Stimulated activated CD4-positive, alpha-beta T cell treated with anti-CD3 and anti-CD28 coated beads, Interleukin-1b, Interleukin-23, amount 100 ng/mL, for 48 hours (primary cell): ENCODE measurements at regions not wholly inside any gene's neighbourhood (a gene's known extent, or its start where the extent isn't known, plus 50 kb on each side); places are given as distances from the start of the nearest gene placed in this dataset.

Source experiments
- DNase-seq: peaks from one replicate; pipeline ENCODE4 v3.0.0-alpha.2; 2020

DNA sequence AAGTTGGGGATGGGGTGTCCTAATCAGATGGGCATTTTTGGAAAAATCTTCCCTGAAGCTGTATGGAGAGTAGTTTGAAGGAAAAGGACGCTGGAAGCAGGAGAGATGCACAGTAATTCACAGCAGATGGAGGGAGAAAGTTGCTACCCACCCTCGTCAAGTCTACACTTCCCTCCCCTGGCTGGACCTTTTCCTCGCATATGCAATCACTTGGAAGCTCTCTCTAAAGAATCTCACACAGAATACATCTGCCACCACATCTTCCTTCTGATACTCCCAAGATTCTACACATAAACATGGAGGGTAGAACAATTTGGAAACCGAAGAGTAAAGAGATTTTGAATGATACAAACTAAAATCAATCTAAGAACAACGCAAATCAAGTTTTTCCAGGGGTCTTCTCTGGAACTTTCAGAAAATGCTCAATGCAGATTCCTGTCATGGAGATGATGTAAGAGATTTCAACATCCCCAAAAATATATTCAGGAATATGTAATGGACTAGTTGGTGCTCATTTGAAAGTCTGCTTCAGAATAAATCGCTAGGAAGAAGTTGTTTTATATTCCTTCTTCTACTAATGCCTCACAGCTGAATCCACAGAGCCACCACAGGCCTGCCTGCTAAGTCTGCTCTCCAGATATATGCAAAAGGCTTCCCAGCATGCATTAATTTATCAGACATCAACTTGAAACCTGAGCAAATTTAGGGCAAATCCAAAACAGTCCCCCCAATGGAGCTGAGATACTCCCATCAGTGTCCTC, 291.5 kb downstream of the LRATD1 start:
- no peak for DNase-seq

DNA sequence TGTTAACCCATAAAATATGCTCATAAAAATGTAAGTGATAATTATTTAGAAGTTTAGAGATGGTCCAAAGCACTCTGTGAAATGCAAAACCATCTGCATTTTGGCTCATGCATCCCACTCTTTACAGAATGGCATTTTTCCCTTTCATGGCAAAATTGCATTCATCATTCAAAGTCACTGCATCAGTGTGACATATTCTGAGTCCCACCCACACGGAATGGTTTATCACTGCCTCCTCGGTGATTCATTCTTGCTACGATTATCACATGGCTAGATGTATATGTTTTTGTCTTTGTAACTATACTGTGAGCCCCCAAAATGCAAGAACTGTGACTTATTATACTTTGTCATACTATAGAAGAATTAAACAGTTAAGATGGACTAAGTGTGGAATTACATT, 293.0 kb downstream of the LRATD1 start:
- no peak for DNase-seq

DNA sequence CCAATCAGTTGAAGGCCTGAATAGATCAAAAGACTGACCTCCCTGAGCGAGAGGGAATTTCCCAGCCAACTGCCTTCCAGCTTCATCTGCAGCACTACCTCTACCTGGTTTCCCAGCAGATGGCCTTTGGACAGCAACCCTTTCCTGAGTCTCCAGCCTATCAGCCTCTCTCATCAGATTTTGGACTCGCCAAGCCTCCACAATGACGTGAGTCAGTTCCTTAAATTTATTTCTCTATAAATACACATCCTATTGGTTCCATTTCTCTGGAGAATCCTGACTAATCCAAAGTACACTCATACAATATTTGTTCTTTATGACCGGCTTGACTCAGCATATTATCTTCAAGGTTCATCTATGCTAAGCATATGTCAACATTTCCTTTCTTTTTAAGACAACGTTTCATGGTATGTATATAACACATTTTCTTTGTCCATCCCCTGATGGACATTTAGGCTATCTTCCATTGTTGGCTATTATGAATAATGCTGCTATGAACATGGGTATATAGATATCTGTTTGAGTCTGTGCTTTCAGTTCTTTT, 294.6 kb downstream of the LRATD1 start:
- no peak for DNase-seq

GRCh38 chr2:14928056-14928455, 295.5 kb downstream of the LRATD1 start:
- DNase-seq: no peak

DNA sequence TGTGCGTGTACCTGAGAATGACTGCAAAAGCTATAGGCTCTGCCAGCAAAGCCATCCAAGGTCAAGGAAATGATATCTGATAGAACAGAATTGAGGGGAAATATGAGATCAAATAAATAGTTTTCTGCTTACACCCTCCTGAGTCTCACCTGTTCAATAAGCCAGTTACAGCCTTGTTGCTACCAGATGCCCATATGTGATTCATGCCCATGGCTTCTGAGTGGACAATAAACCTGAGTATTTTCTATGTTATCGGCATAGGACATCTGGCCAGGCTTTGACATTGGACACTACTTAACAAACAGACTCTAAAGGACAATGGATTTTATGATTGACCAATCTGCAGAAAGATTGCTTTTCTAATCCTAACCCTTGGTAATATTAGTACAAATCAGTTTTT, 297.9 kb downstream of the LRATD1 start:
- no peak for DNase-seq

GRCh38 chr2:14932285-14932684, 299.8 kb downstream of the LRATD1 start:
- DNase-seq: no peak

DNA sequence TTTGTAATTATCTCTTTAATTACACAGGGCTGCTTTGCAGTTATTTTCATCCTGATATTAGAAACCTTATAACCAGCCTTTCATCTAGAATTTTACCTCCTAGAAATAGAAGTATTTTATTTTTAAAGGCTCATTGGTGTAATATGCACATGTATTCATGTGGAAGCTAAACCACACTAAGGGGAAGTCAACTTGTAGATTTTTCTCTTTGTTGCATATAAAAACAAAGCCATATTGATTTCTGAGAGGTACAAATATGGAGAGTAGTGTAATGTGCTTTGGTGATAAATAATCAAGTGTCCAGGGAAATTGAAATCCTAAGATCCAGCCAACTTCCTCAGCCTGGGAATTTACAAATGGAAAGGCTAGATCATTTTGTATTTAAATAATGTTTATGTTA, 301.2 kb downstream of the LRATD1 start:
- DNase-seq: no peak

DNA sequence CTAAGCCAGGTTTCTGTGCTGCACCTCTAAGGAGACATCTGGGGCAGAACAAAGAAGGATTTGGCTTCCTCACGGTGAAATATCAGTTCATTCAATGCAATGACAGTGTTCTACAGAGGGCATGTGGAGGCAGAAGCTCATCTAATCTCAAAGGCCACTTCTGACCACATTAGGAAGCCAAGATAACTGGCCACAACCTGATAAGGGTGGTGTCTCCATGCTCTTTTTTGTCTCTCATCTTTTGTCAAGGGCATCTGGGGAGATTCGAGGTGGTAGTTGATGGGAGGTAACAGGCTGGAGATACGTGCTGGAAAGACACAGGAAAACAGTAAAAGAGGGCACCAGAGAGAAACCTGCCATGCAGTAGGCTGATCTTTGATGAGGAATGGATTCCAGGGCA, 303.9 kb downstream of the LRATD1 start:
- no peak for DNase-seq

GRCh38 chr2:14937336-14937735, 304.8 kb downstream of the LRATD1 start:
- DNase-seq: no peak

DNA sequence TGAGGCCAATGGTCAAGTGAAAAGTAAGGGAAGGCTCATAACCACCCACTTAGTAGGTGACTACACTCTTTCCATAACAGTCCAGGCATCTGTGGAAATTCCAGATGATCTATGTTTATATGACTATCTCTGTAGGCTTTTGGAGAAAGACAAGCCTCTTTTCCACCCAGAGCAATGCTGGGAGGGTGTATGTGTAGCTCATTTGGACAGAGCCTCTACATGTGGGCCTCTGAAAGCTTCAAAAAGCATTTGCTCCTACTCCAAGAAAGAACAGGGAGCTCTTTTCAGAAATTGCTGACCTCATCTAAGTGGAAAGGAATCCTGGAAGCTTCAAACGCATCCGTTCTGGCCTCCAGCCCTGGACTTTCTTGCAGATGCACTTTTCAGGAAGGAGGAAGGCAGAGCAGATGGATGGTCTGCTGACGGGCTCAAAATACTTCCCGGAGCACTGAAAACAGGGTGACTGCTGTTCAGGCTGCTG, 308.7 kb downstream of the LRATD1 start:
- DNase-seq: no peak

DNA sequence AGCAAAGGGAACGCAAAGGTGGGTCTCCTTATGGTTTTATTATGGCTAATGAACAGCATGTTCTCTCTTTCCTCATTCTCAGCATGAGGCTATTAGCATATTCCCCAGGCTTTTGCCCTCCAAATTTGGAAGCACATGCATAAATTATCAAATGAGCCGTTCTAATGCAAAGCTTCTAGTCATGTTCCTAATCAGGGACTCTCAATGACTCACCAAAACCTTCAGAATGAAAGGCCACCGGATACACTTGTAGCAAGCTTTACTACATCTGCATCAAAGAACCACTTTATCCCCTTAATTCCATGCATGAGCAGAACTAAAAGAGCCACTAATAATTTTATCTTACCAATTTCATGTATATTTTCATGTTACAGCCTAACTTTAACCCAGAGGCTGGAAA, 310.5 kb downstream of the LRATD1 start:
- no peak for DNase-seq

- no peak for DNase-seq
These were observed 312.2 kb downstream of the LRATD1 start for GRCh38 chr2:14944562-14945346.

GRCh38 chr2:14951569-14952285, 319.2 kb downstream of the LRATD1 start:
- DNase-seq: no peak

GRCh38 chr2:14952400-14952963, 320.0 kb downstream of the LRATD1 start:
- no peak for DNase-seq

- DNase-seq: no peak
These were observed 328.3 kb downstream of the LRATD1 start for GRCh38 chr2:14960686-14961324.

DNA sequence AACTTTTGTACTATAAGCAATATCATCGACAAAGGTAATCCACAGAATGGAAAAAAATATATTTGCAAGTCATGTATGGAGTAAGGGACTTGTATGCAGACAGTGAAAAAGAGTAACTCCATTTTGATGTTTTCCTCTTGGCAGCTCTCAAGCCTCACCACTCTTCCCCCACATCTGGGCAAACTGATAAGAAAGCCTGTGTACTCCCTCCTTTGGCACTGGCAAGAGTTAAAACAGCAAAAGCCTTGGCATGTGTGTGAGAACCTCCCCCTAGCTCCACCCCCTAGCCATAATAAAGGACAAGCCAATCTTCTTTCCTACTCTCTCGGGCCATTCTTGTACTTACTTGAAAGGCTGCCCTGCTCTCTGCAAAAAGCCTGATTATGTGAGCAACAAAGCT, 335.2 kb downstream of the LRATD1 start:
- DNase-seq: no peak

DNA sequence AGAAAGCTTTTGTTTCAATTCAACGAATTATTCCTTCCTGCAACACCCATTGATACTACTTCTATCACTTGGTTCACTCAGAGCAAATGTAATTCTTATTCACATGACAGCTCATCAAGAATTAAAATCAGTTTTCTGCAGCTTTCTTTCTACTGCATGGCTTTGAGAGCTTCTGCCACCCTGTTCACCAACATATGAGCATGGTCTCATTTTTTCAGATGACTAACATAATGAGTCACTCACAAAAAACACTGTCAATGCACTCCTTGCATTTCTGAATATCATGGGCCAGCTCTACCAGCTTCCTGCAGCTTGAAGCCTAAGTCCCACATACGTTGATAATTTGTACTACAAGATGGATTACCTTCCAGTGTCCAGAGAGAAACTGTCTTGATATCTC, 342.9 kb downstream of the LRATD1 start:
- DNase-seq: no peak

DNA sequence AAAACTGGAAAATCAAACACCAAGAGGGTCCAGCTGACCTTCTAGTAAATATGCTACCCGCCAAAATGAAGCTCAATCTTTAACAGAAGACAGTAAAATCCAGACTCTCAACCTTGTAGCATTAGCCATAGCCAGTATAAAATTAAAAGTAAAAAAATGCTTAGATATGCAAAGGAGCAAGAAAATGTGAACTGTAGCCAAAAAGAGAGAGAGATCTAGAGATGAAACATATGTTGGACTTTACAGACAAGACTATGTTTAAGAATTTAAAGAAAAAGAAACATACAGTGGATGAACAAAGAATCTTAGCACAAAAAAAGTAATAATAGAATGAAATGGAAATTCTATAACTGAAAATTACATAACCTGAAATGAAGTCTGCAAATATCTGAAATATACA, 344.5 kb downstream of the LRATD1 start:
- DNase-seq: no peak

DNA sequence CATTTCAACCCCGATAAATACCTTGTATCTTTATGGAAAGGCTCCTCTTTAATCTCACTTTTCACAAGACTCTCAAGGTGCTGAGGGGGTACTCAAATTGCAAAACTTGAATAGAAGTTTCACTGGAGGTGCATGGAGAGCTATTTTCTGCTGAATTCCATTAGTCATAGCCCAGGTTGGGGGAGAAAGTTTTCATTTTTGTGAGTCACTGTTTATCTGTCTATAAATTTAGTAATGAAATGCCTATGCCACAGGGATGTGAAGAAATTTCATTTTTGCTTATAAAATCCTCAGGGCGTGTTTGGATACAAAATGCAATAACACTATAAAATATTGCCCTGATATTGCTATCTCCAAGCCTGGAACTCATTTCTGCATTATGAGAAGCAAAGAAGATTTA, 346.3 kb downstream of the LRATD1 start:
- no peak for DNase-seq

DNA sequence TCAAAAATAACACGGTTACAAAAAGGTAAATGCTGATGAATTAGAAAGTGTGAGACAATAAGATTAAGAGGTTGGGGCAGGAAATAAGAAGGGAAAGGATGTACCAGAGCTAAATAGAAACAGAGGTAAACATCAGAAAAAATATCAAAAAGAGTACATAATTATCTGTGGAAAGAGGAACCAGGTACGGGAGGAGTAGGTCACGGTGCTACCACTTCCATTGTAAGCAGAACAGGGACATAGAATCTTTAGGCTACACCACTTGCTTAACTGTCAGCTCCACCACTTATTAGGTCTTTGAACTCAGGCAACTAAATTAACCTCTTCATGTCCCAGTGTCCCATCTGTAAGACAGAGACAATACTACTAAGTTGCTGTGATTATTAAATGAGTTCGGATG, 350.3 kb downstream of the LRATD1 start:
- no peak for DNase-seq

- DNase-seq: no peak
These were observed 356.1 kb downstream of the LRATD1 start for GRCh38 chr2:14988600-14988999.

GRCh38 chr2:14991723-14992122, 359.2 kb downstream of the LRATD1 start:
- DNase-seq: no peak

GRCh38 chr2:14994721-14995120, 362.2 kb downstream of the LRATD1 start:
- no peak for DNase-seq
